ENCODE measurements at regions not wholly inside any gene's neighbourhood (a gene's known extent, or its start where the extent isn't known, plus 50 kb on each side); places are given as distances from the start of the nearest gene placed in this dataset.

DNA sequence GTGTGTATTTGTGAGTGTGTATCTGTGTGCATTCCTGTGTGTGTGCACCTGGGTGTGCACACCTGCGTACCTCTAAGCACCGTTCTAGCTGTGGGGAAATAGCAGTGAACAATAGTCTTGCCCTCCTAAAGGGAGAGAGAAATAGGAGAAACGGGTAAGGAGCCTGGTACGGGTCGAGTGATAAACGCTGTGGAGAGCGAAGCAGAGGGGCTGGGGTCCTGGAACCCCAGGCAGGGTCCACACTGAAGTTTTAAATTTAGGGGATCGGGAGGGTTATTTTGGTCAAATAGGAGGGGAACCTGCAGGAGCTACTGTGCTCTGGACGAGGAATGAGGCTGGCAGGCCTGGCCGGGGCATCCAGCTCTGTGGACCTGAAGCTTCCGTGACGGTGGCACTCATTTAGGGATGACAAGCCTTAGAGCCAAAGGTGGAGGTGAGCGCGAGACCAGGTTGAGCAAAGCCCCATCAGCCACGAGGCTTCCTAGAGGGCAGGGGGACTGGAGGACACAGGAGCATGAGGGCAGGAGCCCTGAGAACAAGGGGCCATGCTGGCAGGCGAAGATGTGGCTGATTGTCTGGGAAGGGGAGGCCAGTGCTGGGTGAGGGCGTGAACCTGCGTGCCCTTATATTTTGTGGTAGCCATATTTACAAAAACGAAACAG lies 188.0 kb downstream of the RTP5 start:
- TF ChIP-seq CTCF (IDR thresholded peaks at IDR 0.05; ENCODE audit: insufficient read depth, low read length) (no peak), SPI1 (IDR thresholded peaks at IDR 0.05; ENCODE audit: borderline replicate concordance, low read depth) (no peak), POLR2AphosphoS5 (IDR thresholded peaks at IDR 0.05; ENCODE audit: low read depth) (no peak), GABPA (IDR thresholded peaks at IDR 0.05; ENCODE audit: low read depth) (no peak)
- TF ChIP-seq, protein P1, sequence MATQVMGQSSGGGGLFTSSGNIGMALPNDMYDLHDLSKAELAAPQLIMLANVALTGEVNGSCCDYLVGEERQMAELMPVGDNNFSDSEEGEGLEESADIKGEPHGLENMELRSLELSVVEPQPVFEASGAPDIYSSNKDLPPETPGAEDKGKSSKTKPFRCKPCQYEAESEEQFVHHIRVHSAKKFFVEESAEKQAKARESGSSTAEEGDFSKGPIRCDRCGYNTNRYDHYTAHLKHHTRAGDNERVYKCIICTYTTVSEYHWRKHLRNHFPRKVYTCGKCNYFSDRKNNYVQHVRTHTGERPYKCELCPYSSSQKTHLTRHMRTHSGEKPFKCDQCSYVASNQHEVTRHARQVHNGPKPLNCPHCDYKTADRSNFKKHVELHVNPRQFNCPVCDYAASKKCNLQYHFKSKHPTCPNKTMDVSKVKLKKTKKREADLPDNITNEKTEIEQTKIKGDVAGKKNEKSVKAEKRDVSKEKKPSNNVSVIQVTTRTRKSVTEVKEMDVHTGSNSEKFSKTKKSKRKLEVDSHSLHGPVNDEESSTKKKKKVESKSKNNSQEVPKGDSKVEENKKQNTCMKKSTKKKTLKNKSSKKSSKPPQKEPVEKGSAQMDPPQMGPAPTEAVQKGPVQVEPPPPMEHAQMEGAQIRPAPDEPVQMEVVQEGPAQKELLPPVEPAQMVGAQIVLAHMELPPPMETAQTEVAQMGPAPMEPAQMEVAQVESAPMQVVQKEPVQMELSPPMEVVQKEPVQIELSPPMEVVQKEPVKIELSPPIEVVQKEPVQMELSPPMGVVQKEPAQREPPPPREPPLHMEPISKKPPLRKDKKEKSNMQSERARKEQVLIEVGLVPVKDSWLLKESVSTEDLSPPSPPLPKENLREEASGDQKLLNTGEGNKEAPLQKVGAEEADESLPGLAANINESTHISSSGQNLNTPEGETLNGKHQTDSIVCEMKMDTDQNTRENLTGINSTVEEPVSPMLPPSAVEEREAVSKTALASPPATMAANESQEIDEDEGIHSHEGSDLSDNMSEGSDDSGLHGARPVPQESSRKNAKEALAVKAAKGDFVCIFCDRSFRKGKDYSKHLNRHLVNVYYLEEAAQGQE (IDR thresholded peaks at IDR 0.05; ENCODE audit: insufficient replicate concordance, low read depth) = no peak
